KOPT-K1 (cell line): ENCODE measurements at regions not wholly inside any gene's neighbourhood (a gene's known extent, or its start where the extent isn't known, plus 50 kb on each side); places are given as distances from the start of the nearest gene placed in this dataset.

Experiments used
- H3K27ac ChIP-seq: fragments of 200-600 bp; sonication (generic); 2 replicates; pipeline ENCODE4 v1.5.1; 2016; ENCODE audit warnings: antibody characterized with exemption, mild to moderate bottlenecking, low read depth, low read length; ENCODE audit not compliant: poor library complexity, severe bottlenecking
- H3K36me3 ChIP-seq: fragments of 200-600 bp; sonication (generic); 2 replicates; pipeline ENCODE4 v1.5.1; 2017; ENCODE audit warnings: antibody characterized with exemption, mild to moderate bottlenecking, low read length, moderate library complexity; ENCODE audit not compliant: insufficient read depth
- H3K9me3 ChIP-seq: fragments of 200-600 bp; sonication (generic); 2 replicates; pipeline ENCODE4 v1.5.1; 2017; ENCODE audit warnings: antibody characterized with exemption, low read length, mild to moderate bottlenecking; ENCODE audit not compliant: insufficient read depth, poor library complexity, severe bottlenecking

GRCh38 chr5:125198270-125198974, 452.0 kb upstream of the ZNF608 start:
- H3K27ac ChIP-seq = no peak overlapping the region
- no peaks in the 10 kb centered on the region for H3K9me3 ChIP-seq
- H3K36me3 ChIP-seq = no peaks in the 10 kb centered on the region

- Histone ChIP-seq H3K27ac (no peak overlapping the region), H3K36me3 (no peaks in the 10 kb centered on the region), H3K9me3 (no peaks in the 10 kb centered on the region)
Measured at GRCh38 chr5:125199373-125199772, 452.9 kb upstream of the ZNF608 start.

- Histone ChIP-seq H3K36me3 (no peaks in the 10 kb centered on the region), H3K9me3 (no peaks in the 10 kb centered on the region), H3K27ac (no peak overlapping the region)
Measured at GRCh38 chr5:125199968-125200865, 453.8 kb upstream of the ZNF608 start.

- H3K9me3 ChIP-seq = no peaks in the 10 kb centered on the region
- H3K36me3 ChIP-seq = no peaks in the 10 kb centered on the region
- H3K27ac ChIP-seq = no peak overlapping the region
Measured at GRCh38 chr5:125200866-125201373, 454.5 kb upstream of the ZNF608 start.

- no peaks in the 10 kb centered on the region for H3K36me3 ChIP-seq
- no peak overlapping the region for H3K27ac ChIP-seq
- H3K9me3 ChIP-seq = no peaks in the 10 kb centered on the region
Measured at GRCh38 chr5:125201446-125202052, 455.1 kb upstream of the ZNF608 start.

- Histone ChIP-seq H3K9me3 (no peaks in the 10 kb centered on the region), H3K27ac (no peak overlapping the region), H3K36me3 (no peaks in the 10 kb centered on the region)
Measured at GRCh38 chr5:125202353-125202752, 455.9 kb upstream of the ZNF608 start.

- H3K27ac ChIP-seq = no peak overlapping the region
- no peaks in the 10 kb centered on the region for H3K9me3 ChIP-seq
- H3K36me3 ChIP-seq = no peaks in the 10 kb centered on the region
Measured at GRCh38 chr5:125202871-125203438, 456.5 kb upstream of the ZNF608 start.

- Histone ChIP-seq H3K36me3 (no peaks in the 10 kb centered on the region), H3K27ac (no peak overlapping the region), H3K9me3 (no peaks in the 10 kb centered on the region)
Measured at GRCh38 chr5:125203912-125204311, 457.5 kb upstream of the ZNF608 start.

- Histone ChIP-seq H3K9me3 (no peaks in the 10 kb centered on the region), H3K27ac (peak overlapping the region; percentile 49), H3K36me3 (no peaks in the 10 kb centered on the region)
Measured at GRCh38 chr5:125205601-125206225, 459.3 kb upstream of the ZNF608 start.

- no peaks in the 10 kb centered on the region for H3K36me3 ChIP-seq
- H3K9me3 ChIP-seq = no peaks in the 10 kb centered on the region
- no peak overlapping the region for H3K27ac ChIP-seq
Measured at GRCh38 chr5:125207856-125208255, 461.4 kb upstream of the ZNF608 start.

GRCh38 chr5:125209650-125210049, 463.2 kb upstream of the ZNF608 start:
- H3K27ac ChIP-seq = no peak overlapping the region
- no peaks in the 10 kb centered on the region for H3K36me3 ChIP-seq
- H3K9me3 ChIP-seq = no peaks in the 10 kb centered on the region

GRCh38 chr5:125210242-125210947, 464.0 kb upstream of the ZNF608 start:
- H3K36me3 ChIP-seq = no peaks in the 10 kb centered on the region
- H3K9me3 ChIP-seq = no peaks in the 10 kb centered on the region
- H3K27ac ChIP-seq = no peak overlapping the region

GRCh38 chr5:125214080-125214479, 467.6 kb upstream of the ZNF608 start:
- no peaks in the 10 kb centered on the region for H3K36me3 ChIP-seq
- no peak overlapping the region for H3K27ac ChIP-seq
- no peaks in the 10 kb centered on the region for H3K9me3 ChIP-seq

- Histone ChIP-seq H3K36me3 (no peaks in the 10 kb centered on the region), H3K9me3 (no peaks in the 10 kb centered on the region), H3K27ac (no peak overlapping the region)
Measured at GRCh38 chr5:125215593-125215992, 469.2 kb upstream of the ZNF608 start.
